Activated CD8-positive, alpha-beta memory T cell treated with anti-CD3 and anti-CD28 coated beads, Interleukin-2, amount 10 ng/mL, durations not matched to agents 7 days and 5 days (primary cell): ENCODE measurements at regions not wholly inside any gene's neighbourhood (a gene's known extent, or its start where the extent isn't known, plus 50 kb on each side); places are given as distances from the start of the nearest gene placed in this dataset.
"Not testable (repeated sequence)": the region's sequence is repeated elsewhere in the genome, so short reads cannot be mapped to it uniquely, and the experiment has no call there.

ENCODE experiments used
- ATAC-seq: fragments of 150-1000 bp; cut with Tn5 transposase; one replicate; pipeline ENCODE4 v1.10.0; 2021; ENCODE audit warnings: moderate library complexity
- CTCF ChIA-PET: fragments of 350-600 bp; sonication (Branson Sonifier 250); formaldehyde crosslinking; loops from one replicate; lab custom pipeline; 2021; ENCODE audit warnings: antibody characterized with exemption; lab: Charles Lee
- DNase-seq: peaks from one replicate; pipeline ENCODE4 v3.0.0-alpha.2; 2020
- H3K27ac Mint-ChIP-seq: one replicate; pipeline ENCODE4 v1.8.0; 2021; ENCODE audit warnings: mild to moderate bottlenecking, mixed read lengths
- H3K27me3 Mint-ChIP-seq: one replicate; pipeline ENCODE4 v1.8.0; 2021; ENCODE audit warnings: mixed read lengths
- H3K36me3 Mint-ChIP-seq: one replicate; pipeline ENCODE4 v1.8.0; 2021; ENCODE audit warnings: mild to moderate bottlenecking, mixed read lengths
- H3K4me1 Mint-ChIP-seq: one replicate; pipeline ENCODE4 v1.8.0; 2021; ENCODE audit warnings: mixed read lengths
- H3K4me3 Mint-ChIP-seq: one replicate; pipeline ENCODE4 v1.8.0; 2021; ENCODE audit warnings: mild to moderate bottlenecking, moderate library complexity, mixed read lengths
- H3K9me3 Mint-ChIP-seq: one replicate; pipeline ENCODE4 v1.8.0; 2022; ENCODE audit warnings: low read depth, mixed read lengths

- ATAC-seq = no peak
- H3K9me3 Mint-ChIP-seq = peaks cover 13% of the 10 kb centered on the region
- H3K27me3 Mint-ChIP-seq = no peaks in the 10 kb centered on the region
- H3K4me1 Mint-ChIP-seq = no peaks in the 10 kb centered on the region
- H3K4me3 Mint-ChIP-seq = no peak overlapping the region
- H3K27ac Mint-ChIP-seq = no peak overlapping the region
- H3K36me3 Mint-ChIP-seq = no peaks in the 10 kb centered on the region
- no peak for DNase-seq
- CTCF ChIA-PET = no interaction called here
Observed at GRCh38 chr6:67165606-67166005, 1458.6 kb upstream of the EYS start.

DNA sequence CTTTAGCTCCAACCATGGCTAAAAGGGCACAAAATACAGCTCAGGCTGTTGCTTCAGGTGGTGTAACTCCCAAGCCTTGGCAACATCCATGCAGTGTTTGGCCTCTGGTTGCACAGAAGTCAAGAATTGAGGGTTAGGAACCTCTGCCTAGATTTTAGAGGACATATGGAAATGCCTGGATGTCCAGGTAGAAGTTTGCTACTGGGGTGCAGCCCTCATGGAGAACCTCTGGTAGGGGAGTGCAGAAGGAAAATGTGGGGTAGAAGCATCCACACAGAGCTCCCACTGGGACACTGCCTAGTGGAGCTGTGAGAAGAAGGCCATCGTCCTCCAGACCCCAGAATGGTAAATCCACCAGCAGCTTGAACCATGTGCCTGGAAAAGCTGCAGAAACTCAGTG is 1453.8 kb upstream of the EYS start:
- Mint-ChIP-seq H3K36me3 (no peaks in the 10 kb centered on the region), H3K27ac (no peak overlapping the region), H3K4me3 (no peak overlapping the region), H3K4me1 (no peaks in the 10 kb centered on the region), H3K9me3 (peaks cover 15% of the 10 kb centered on the region), H3K27me3 (no peaks in the 10 kb centered on the region)
- CTCF ChIA-PET = no interaction called here
- ATAC-seq (no peak), DNase-seq (no peak)

DNA sequence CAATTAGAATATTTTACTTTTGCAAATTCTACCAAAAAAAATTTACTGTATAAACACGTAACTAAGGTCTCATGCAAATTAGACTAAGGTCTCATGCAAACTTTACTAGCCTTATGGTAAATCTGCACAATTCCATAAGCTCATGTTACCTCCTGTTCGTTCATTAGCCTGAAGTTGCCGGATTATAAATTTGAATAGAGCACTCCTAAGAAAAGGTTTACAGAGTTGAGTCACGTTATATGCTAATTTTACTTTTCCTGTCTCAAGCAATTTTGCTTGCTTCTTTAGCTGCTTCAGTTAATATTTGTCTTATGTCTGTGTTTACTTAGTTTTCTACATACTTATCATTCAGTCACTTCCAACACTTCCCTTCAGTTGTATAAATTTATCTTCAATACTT is 1434.0 kb upstream of the EYS start:
- CTCF ChIA-PET = no interaction called here
- Mint-ChIP-seq H3K36me3 (no peaks in the 10 kb centered on the region), H3K4me3 (no peak overlapping the region), H3K4me1 (no peaks in the 10 kb centered on the region), H3K9me3 (no peaks in the 10 kb centered on the region), H3K27me3 (no peaks in the 10 kb centered on the region), H3K27ac (no peak overlapping the region)
- ATAC-seq (no peak), DNase-seq (no peak)

- no peak overlapping the region for H3K27ac Mint-ChIP-seq
- no peaks in the 10 kb centered on the region for H3K4me1 Mint-ChIP-seq
- no peaks in the 10 kb centered on the region for H3K36me3 Mint-ChIP-seq
- DNase-seq (no peak), ATAC-seq (no peak)
- no peak overlapping the region for H3K4me3 Mint-ChIP-seq
- H3K27me3 Mint-ChIP-seq = no peaks in the 10 kb centered on the region
- peaks cover 7% of the 10 kb centered on the region for H3K9me3 Mint-ChIP-seq
- CTCF ChIA-PET = no interaction called here
Observed at GRCh38 chr6:67133973-67134372, 1426.9 kb upstream of the EYS start.

GRCh38 chr6:67131827-67132226 is 1424.8 kb upstream of the EYS start:
- peaks cover 7% of the 10 kb centered on the region for H3K9me3 Mint-ChIP-seq
- no peaks in the 10 kb centered on the region for H3K36me3 Mint-ChIP-seq
- H3K27ac Mint-ChIP-seq = no peak overlapping the region
- no peak for DNase-seq
- CTCF ChIA-PET = no interaction called here
- H3K4me1 Mint-ChIP-seq = no peaks in the 10 kb centered on the region
- ATAC-seq = no peak
- no peaks in the 10 kb centered on the region for H3K27me3 Mint-ChIP-seq
- H3K4me3 Mint-ChIP-seq = no peak overlapping the region

- DNase-seq = no peak
- no peaks in the 10 kb centered on the region for H3K27me3 Mint-ChIP-seq
- no peaks in the 10 kb centered on the region for H3K4me1 Mint-ChIP-seq
- peaks cover 7% of the 10 kb centered on the region for H3K9me3 Mint-ChIP-seq
- H3K36me3 Mint-ChIP-seq = no peaks in the 10 kb centered on the region
- no peak overlapping the region for H3K4me3 Mint-ChIP-seq
- CTCF ChIA-PET = no interaction called here
- no peak overlapping the region for H3K27ac Mint-ChIP-seq
- ATAC-seq = no peak
Observed at GRCh38 chr6:67129780-67130179, 1422.8 kb upstream of the EYS start.

GRCh38 chr6:67127041-67127440 is 1420.0 kb upstream of the EYS start:
- Mint-ChIP-seq H3K4me3 (no peak overlapping the region), H3K36me3 (no peaks in the 10 kb centered on the region)

DNA sequence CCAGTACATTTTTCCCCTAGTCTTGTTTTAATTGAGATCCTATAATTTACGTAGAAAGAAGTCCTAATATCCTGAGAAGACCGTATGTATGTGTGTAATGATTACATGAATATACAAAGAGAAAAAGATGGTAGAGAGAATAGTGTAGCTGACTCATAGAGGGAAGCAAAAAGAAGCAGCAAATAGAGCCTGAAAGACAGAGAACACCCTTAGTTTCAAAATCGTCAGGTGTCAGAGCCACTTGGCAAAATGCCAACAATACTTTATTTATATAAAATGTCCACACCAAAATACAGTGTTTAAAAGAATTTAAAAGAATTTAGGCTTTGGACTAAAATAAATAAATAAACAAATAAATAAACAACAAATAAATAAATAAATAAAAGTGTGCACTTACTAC is 1414.1 kb upstream of the EYS start:
- Mint-ChIP-seq H3K4me1 (no peaks in the 10 kb centered on the region), H3K9me3 (no peaks in the 10 kb centered on the region), H3K27ac (no peak overlapping the region), H3K4me3 (no peak overlapping the region), H3K36me3 (no peaks in the 10 kb centered on the region), H3K27me3 (no peaks in the 10 kb centered on the region)
- ATAC-seq (no peak), DNase-seq (no peak)
- CTCF ChIA-PET = no interaction called here

More at GRCh38 chr6:67127041-67127440, 1420.0 kb upstream of the EYS start:
- CTCF ChIA-PET = no interaction called here
- ATAC-seq (no peak), DNase-seq (no peak)
- Mint-ChIP-seq H3K27me3 (no peaks in the 10 kb centered on the region), H3K9me3 (peaks cover 2% of the 10 kb centered on the region), H3K4me1 (no peaks in the 10 kb centered on the region), H3K27ac (no peak overlapping the region)

GRCh38 chr6:67112120-67112519 is 1405.1 kb upstream of the EYS start:
- CTCF ChIA-PET = no interaction called here
- no peak overlapping the region for H3K4me3 Mint-ChIP-seq
- no peaks in the 10 kb centered on the region for H3K4me1 Mint-ChIP-seq
- no peaks in the 10 kb centered on the region for H3K27me3 Mint-ChIP-seq
- ATAC-seq = no peak
- H3K9me3 Mint-ChIP-seq = peaks cover 2% of the 10 kb centered on the region
- H3K27ac Mint-ChIP-seq = no peak overlapping the region
- H3K36me3 Mint-ChIP-seq = no peaks in the 10 kb centered on the region
- no peak for DNase-seq

- Mint-ChIP-seq H3K27me3 (no peaks in the 10 kb centered on the region), H3K27ac (no peak overlapping the region), H3K9me3 (peaks cover 7% of the 10 kb centered on the region), H3K4me3 (no peak overlapping the region), H3K4me1 (no peaks in the 10 kb centered on the region), H3K36me3 (no peaks in the 10 kb centered on the region)
- CTCF ChIA-PET = no interaction called here
- DNase-seq = no peak
- ATAC-seq = no peak
Observed at GRCh38 chr6:67102743-67103142, 1395.7 kb upstream of the EYS start.

DNA sequence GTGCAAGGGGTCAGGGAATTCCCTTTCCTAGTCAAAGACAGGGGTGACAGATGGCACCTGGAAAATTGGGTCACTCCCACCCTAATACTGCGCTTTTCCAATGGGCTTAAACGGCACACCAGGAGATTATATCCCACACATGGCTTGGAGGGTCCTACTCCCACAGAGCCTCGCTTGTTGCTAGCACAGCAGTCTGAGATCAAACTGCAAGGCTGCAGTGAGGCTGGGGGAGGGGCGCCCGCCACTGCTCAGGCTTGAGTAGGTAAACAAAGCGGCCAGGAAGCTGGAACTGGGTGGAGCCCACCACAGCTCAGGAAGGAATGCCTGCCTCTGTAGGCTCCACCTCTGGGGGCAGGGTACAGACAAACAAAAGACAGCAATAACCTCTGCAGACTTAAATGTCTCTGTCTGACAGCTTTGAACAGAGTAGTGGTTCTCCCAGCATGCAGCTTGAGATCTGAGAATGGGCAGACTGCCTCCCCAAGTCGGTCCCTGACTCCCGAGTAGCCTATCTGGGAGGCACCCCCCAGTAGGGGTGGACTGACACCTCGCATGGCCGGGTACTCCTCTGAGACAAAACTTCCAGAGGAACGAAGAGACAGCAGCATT is 1388.7 kb upstream of the EYS start:
- H3K4me3 Mint-ChIP-seq, H3K36me3 Mint-ChIP-seq, ATAC-seq, H3K27ac Mint-ChIP-seq, H3K9me3 Mint-ChIP-seq, DNase-seq, H3K4me1 Mint-ChIP-seq, H3K27me3 Mint-ChIP-seq, CTCF ChIA-PET: not testable (repeated sequence)

GRCh38 chr6:67094431-67094946 is 1387.5 kb upstream of the EYS start:
- no peaks in the 10 kb centered on the region for H3K4me1 Mint-ChIP-seq
- peaks cover 7% of the 10 kb centered on the region for H3K9me3 Mint-ChIP-seq
- no peaks in the 10 kb centered on the region for H3K27me3 Mint-ChIP-seq
- ATAC-seq (no peak), DNase-seq (no peak)
- H3K4me3 Mint-ChIP-seq = no peak overlapping the region
- no peak overlapping the region for H3K27ac Mint-ChIP-seq
- CTCF ChIA-PET = no interaction called here
- H3K36me3 Mint-ChIP-seq = no peaks in the 10 kb centered on the region

DNA sequence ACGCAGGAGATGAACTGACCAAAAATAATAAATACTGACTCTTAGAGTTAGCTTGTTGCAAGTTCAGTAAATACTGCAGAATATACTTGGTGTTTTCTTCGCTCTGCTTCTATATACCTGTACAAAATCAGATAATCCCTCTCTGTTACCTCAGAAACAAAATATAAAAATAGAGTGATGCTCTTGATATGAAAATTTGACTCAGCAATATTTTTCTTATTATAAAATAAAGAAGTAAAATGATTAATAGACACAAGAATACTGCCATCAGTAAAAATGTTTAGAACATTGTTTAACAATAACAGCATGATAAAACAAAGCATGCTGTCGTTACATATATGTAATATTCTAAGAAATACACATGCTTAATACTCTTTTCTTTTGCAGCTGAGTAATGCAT is 1366.9 kb upstream of the EYS start:
- CTCF ChIA-PET = no interaction called here
- DNase-seq (no peak), ATAC-seq (no peak)
- H3K9me3 Mint-ChIP-seq = peaks cover 2% of the 10 kb centered on the region
- H3K27me3 Mint-ChIP-seq = no peaks in the 10 kb centered on the region
- H3K4me3 Mint-ChIP-seq = no peak overlapping the region
- H3K36me3 Mint-ChIP-seq = no peaks in the 10 kb centered on the region
- no peaks in the 10 kb centered on the region for H3K4me1 Mint-ChIP-seq
- H3K27ac Mint-ChIP-seq = no peak overlapping the region

- Mint-ChIP-seq H3K36me3 (peaks cover 1% of the 10 kb centered on the region), H3K4me3 (no peak overlapping the region), H3K9me3 (peaks cover 10% of the 10 kb centered on the region), H3K4me1 (no peaks in the 10 kb centered on the region), H3K27ac (no peak overlapping the region), H3K27me3 (no peaks in the 10 kb centered on the region)
- no peak for ATAC-seq
- no peak for DNase-seq
- CTCF ChIA-PET = no interaction called here
Observed at GRCh38 chr6:67068781-67069180, 1361.8 kb upstream of the EYS start.

DNA sequence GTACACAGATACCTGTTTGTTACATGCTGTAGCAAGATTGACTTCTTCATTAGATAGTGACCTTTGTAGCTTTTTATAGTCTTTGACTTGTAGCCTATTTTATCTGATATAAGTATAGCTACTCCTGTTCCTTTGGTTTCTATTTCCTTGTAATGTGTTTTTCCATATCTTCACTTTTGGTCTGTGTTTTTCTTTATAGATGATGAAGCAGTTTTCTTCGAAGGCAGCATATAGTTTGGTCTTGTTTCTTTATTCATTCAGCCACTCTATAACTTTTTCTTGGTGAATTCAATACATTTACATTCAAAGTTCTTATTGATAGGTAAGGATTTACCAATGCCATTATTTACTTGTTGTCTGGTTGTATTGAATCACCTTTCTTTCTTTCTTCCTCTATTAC is 1357.3 kb upstream of the EYS start:
- Mint-ChIP-seq H3K27me3 (no peaks in the 10 kb centered on the region), H3K9me3 (peaks cover 10% of the 10 kb centered on the region), H3K4me3 (no peak overlapping the region), H3K4me1 (no peaks in the 10 kb centered on the region), H3K27ac (no peak overlapping the region), H3K36me3 (peaks cover 1% of the 10 kb centered on the region)
- CTCF ChIA-PET = no interaction called here
- no peak for DNase-seq
- ATAC-seq = no peak
